Kidney epithelial cell (primary cell): ENCODE measurements at regions not wholly inside any gene's neighbourhood (a gene's known extent, or its start where the extent isn't known, plus 50 kb on each side); places are given as distances from the start of the nearest gene placed in this dataset.

ENCODE experiments used
- DNase-seq: peaks from one replicate; pipeline ENCODE4 v3.0.0-alpha.2; 2010; ENCODE audit warnings: low read depth
- H3K27me3 ChIP-seq: 2 replicates; pipeline ENCODE4 v1.6.0; 2011; ENCODE audit warnings: low read length; ENCODE audit not compliant: control insufficient read depth, insufficient read depth
- H3K36me3 ChIP-seq: 2 replicates; pipeline ENCODE4 v1.5.1; 2011; ENCODE audit warnings: low read length; ENCODE audit not compliant: control insufficient read depth, insufficient read depth
- H3K4me3 ChIP-seq: 2 replicates; pipeline ENCODE4 v1.5.1; 2011; ENCODE audit warnings: low read depth, mild to moderate bottlenecking, control low read depth, low read length
- TF ChIP-seq, protein P1 (sequence below): IDR thresholded peaks from 2 replicates; pipeline ENCODE4 v1.5.1; 2011; ENCODE audit warnings: mild to moderate bottlenecking, moderate library complexity, low read length, control low read depth, inconsistent platforms; ENCODE audit not compliant: insufficient read depth, poor library complexity, severe bottlenecking

DNA sequence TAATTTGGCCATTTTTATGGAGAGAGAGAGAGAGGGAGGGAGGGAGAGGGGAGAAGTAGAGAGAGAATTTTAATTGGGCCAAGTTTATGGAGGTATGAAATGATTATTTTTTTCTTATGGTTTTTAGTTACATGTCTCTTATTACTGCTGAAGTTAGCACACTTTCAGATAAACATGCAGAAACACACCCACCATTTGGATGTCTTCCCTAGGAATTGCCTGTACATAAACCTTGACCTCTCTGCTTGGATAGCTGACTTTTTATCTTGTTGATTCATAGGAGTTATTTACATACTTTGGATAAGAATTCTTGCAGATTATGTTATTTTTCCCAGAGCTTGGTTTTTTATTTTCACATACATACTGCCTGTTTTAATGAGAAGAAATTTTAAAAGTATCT is 310.2 kb upstream of the ADAMTS5 start:
- H3K4me3 ChIP-seq, result no peak overlapping the region
- TF ChIP-seq, protein P1, sequence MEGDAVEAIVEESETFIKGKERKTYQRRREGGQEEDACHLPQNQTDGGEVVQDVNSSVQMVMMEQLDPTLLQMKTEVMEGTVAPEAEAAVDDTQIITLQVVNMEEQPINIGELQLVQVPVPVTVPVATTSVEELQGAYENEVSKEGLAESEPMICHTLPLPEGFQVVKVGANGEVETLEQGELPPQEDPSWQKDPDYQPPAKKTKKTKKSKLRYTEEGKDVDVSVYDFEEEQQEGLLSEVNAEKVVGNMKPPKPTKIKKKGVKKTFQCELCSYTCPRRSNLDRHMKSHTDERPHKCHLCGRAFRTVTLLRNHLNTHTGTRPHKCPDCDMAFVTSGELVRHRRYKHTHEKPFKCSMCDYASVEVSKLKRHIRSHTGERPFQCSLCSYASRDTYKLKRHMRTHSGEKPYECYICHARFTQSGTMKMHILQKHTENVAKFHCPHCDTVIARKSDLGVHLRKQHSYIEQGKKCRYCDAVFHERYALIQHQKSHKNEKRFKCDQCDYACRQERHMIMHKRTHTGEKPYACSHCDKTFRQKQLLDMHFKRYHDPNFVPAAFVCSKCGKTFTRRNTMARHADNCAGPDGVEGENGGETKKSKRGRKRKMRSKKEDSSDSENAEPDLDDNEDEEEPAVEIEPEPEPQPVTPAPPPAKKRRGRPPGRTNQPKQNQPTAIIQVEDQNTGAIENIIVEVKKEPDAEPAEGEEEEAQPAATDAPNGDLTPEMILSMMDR, result no peak
- DNase-seq, result no peak
- H3K27me3 ChIP-seq, result no peaks in the 10 kb centered on the region
- H3K36me3 ChIP-seq, result no peaks in the 10 kb centered on the region

DNA sequence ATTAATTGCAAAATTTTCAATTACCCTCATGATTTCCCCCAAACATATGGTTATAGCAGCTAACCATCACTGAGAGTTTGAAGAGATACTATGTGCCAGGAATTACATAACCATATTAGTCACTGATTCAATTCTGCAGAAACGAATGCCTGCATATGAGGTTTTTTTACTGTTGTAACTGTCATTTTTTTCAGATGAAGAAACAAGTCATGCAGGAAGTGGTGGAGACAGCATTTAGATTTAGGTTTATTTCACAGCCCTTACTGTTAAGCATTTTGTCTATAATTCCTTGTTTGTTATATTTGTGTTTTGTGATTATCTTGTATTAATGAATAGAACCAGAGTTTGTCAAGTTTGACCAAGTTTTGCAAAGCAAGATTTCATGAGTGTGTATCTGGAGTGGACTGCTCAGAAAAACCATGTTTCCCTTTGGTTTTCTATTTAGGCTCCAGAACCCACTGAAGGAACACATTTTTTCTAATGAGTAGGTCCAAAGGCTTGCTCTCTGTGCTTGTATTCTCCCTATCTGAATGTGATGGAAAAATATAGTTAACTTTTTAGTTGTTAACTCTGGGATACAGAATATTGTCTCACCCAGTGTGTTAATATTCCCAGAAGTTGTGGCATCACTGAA is 308.5 kb upstream of the ADAMTS5 start:
- Histone ChIP-seq H3K27me3 (no peaks in the 10 kb centered on the region), H3K36me3 (no peaks in the 10 kb centered on the region), H3K4me3 (no peak overlapping the region)
- peak; percentile 35 for DNase-seq
- TF ChIP-seq, protein P1, result no peak

DNA sequence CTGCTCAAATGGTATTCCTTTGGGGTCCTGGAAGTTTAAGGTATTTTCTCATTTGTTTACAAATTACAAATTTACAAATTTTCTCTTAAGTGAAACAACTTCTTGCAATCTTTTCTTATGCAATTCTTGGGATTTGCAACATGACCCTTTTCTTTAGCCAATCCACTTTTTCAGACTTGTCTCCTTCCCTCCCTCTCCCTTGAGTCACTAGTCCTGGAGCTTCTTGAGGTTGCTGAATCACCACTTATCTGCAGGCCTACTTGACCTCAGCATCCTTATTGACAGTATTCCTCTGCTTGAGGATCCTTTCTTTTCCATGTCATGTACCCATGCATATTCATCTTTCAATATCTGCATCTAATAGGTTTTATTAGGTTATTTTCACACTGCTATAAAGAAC is 302.8 kb upstream of the ADAMTS5 start:
- no peaks in the 10 kb centered on the region for H3K27me3 ChIP-seq
- TF ChIP-seq, protein P1, result no peak
- H3K4me3 ChIP-seq, result no peak overlapping the region
- DNase-seq, result peak; percentile 65
- H3K36me3 ChIP-seq, result no peaks in the 10 kb centered on the region

DNA sequence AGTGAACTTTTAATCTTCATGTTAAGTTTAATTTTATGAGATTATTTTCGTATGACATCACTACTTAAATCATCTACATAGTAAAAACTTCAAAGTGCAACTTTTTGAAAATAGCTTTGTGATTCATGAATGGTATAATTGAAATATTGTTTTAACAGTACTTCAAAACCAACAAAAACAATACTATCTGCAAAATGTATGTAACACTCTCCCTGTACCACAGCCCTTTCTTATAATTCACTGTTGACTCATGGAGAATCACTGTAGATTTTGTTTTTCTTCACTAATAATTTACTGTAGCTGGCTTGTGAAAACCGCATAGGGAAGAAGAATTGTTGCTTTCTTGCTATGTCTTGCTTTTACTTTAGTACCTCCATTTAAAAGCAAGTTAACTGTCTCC is 301.4 kb upstream of the ADAMTS5 start:
- TF ChIP-seq, protein P1, result no peak
- DNase-seq, result peak; percentile 54
- H3K36me3 ChIP-seq, result no peaks in the 10 kb centered on the region
- no peak overlapping the region for H3K4me3 ChIP-seq
- no peaks in the 10 kb centered on the region for H3K27me3 ChIP-seq

DNA sequence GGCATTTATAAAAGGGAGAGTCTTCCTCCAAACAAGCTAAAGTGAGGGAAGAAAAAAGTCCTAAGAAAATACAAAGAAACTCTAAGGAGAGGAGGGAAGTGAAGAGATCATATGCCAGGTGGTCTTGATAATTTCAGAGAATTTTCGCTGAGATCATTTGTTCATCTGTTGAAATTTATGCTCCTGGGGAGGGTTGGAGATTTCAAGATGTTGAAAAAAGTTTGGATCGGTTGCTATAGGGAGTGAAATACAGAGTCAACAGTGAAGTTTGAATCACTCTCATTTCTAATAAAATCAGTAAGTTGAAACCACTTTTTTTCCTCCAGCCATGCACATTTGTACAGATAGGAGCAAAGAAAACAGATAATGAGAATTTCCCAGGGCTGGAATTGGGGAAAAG is 299.1 kb upstream of the ADAMTS5 start:
- Histone ChIP-seq H3K27me3 (no peaks in the 10 kb centered on the region), H3K36me3 (no peaks in the 10 kb centered on the region), H3K4me3 (no peak overlapping the region)
- DNase-seq, result no peak
- TF ChIP-seq, protein P1, result no peak

DNA sequence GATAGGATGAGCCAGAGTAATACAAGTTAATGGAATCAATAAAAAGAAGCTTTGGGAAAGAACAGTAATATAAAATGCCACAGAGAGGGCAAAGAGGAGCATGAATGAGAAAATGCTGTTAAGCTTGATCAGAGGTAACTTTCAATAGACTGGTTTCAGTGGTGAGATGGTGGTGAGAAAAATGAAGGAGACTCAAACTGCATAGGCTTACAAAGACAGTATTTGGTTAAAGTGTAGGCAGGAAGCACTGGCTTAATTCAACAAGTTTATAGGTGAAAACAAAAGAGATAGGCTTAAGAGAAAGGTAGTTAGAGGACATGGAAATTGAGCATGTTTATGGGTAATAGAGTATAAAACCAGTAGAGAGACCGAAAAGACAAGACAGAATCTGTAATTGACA is 298.6 kb upstream of the ADAMTS5 start:
- H3K4me3 ChIP-seq, result no peak overlapping the region
- DNase-seq, result no peak
- TF ChIP-seq, protein P1, result no peak

More for the DNA sequence above, 298.6 kb upstream of the ADAMTS5 start:
- H3K36me3 ChIP-seq, result no peaks in the 10 kb centered on the region
- no peaks in the 10 kb centered on the region for H3K27me3 ChIP-seq
